ENCODE measurements at regions not wholly inside any gene's neighbourhood (a gene's known extent, or its start where the extent isn't known, plus 50 kb on each side); places are given as distances from the start of the nearest gene placed in this dataset.

DNA sequence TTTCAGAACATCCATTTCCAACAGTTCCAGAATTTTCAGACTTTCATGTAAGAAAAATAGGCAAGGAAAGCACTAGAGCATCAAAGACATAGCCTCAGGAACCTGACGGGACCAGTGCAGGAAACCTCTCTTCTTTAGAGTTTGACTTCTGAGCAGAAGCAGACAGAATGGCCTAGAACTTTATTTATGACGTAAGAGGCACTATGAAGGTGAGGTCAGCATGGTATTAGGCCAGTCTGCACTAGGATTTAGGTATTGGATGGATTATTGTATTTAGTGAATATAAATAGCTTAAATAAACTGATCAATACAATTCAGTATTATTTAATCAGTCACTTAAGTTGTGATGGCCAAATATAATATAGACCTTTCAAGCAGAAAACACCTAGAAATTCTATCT is 117.6 kb downstream of the CYRIA start:
- TF ChIP-seq, protein P1, sequence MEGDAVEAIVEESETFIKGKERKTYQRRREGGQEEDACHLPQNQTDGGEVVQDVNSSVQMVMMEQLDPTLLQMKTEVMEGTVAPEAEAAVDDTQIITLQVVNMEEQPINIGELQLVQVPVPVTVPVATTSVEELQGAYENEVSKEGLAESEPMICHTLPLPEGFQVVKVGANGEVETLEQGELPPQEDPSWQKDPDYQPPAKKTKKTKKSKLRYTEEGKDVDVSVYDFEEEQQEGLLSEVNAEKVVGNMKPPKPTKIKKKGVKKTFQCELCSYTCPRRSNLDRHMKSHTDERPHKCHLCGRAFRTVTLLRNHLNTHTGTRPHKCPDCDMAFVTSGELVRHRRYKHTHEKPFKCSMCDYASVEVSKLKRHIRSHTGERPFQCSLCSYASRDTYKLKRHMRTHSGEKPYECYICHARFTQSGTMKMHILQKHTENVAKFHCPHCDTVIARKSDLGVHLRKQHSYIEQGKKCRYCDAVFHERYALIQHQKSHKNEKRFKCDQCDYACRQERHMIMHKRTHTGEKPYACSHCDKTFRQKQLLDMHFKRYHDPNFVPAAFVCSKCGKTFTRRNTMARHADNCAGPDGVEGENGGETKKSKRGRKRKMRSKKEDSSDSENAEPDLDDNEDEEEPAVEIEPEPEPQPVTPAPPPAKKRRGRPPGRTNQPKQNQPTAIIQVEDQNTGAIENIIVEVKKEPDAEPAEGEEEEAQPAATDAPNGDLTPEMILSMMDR (IDR thresholded peaks at IDR 0.05), result no peak
- TF ChIP-seq POLR2A (IDR thresholded peaks at IDR 0.05), result no peak
